ENCODE measurements at regions not wholly inside any gene's neighbourhood (a gene's known extent, or its start where the extent isn't known, plus 50 kb on each side); places are given as distances from the start of the nearest gene placed in this dataset.

DNA sequence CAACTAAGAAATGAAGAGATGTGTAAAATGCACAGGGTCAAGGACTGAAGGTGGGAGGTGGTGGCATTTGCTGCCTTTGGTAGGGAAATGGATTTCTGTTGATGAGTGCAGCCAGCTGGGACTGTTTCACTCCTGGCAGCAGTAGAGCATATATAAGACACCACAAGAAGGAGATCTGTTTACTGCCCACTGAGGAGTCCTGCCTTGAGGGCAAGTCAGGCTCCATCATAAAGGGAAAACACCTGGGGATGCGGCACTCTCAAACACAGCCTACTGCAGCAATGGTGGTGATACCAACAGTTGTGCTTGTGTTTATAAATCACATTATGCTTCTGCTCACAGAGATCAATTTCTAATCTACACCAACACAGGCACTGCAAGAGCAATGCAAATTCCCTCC lies 222.1 kb downstream of the TACR3 start:
- TF ChIP-seq, protein P1, sequence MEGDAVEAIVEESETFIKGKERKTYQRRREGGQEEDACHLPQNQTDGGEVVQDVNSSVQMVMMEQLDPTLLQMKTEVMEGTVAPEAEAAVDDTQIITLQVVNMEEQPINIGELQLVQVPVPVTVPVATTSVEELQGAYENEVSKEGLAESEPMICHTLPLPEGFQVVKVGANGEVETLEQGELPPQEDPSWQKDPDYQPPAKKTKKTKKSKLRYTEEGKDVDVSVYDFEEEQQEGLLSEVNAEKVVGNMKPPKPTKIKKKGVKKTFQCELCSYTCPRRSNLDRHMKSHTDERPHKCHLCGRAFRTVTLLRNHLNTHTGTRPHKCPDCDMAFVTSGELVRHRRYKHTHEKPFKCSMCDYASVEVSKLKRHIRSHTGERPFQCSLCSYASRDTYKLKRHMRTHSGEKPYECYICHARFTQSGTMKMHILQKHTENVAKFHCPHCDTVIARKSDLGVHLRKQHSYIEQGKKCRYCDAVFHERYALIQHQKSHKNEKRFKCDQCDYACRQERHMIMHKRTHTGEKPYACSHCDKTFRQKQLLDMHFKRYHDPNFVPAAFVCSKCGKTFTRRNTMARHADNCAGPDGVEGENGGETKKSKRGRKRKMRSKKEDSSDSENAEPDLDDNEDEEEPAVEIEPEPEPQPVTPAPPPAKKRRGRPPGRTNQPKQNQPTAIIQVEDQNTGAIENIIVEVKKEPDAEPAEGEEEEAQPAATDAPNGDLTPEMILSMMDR (IDR thresholded peaks at IDR 0.05), result no peak
- TF ChIP-seq ZFX (IDR thresholded peaks at IDR 0.05; ENCODE audit: borderline replicate concordance), result no peak

Data from 22Rv1 (cell line).